Activated CD8-positive, alpha-beta memory T cell treated with anti-CD3 and anti-CD28 coated beads for 1 hour (primary cell): ENCODE measurements at regions not wholly inside any gene's neighbourhood (a gene's known extent, or its start where the extent isn't known, plus 50 kb on each side); places are given as distances from the start of the nearest gene placed in this dataset.
"Not testable (repeated sequence)": the region's sequence is repeated elsewhere in the genome, so short reads cannot be mapped to it uniquely, and the experiment has no call there.

ENCODE experiments used
- DNase-seq, 2 donors: peaks; one replicate each; pipeline ENCODE4 v3.0.0-alpha.2; 2020; ENCODE audit warnings: low read depth in 1 of 2; ENCODE audit errors: extremely low read depth in 1 of 2

DNA sequence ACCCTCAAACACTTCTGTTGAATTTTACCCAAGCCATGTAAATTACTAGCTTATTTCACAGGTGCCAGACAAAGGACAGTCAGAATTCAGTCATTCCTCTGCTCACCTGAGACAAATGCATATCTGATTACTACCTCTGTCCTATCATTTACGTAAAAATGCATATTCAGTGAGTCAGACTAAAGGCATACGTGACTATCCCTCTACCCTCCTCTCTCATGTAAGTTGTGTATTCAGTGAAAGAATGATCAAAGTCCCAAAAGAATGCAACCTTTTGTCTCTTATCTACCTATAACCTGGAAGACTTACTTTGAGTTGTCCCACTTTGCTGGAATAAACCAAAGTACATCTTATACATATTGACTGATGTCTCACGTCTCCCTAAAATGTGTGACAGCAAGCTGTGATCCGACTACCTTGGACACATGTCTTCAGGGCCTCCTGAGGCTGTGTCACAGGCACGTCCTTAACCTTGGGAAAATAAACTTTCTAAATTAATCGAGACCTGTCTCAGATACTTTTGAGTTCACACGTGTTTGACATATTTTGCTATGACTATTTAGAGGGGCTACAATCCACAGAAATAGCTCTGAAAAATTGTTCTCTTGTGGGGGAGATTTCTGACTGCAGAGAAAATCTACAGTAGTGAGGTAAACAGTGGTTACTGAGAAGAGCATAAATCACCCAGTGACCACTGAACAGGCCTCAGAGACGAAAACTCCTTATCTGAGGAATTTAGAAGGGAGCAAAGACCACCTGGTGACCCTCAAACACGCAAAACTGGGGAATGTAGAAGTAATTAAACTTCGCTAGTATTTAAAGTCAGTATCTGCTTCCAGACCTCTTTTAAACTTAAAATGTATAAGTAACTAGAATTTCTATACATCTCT is 1575.8 kb downstream of the STIM2 start:
- DNase-seq = no peak

DNA sequence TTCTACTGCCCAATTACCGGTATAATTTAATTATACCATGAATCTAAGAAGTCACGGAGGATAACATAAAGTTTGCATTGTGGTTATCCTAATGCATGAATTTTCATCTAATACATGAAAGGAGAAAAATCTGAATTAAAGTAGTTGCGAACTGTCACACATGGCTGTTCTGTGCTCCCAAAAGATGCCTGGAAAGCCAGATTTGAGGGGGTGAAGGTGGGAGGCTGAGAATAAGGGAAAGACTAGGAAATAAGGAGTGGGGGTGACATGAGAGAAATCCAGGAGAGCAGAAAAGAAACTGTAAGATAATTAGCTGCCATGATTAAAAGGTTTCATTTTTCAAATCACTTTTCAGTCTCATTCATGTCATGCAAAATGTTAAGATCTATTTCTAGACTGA is 1582.7 kb downstream of the STIM2 start:
- no peak for DNase-seq

DNA sequence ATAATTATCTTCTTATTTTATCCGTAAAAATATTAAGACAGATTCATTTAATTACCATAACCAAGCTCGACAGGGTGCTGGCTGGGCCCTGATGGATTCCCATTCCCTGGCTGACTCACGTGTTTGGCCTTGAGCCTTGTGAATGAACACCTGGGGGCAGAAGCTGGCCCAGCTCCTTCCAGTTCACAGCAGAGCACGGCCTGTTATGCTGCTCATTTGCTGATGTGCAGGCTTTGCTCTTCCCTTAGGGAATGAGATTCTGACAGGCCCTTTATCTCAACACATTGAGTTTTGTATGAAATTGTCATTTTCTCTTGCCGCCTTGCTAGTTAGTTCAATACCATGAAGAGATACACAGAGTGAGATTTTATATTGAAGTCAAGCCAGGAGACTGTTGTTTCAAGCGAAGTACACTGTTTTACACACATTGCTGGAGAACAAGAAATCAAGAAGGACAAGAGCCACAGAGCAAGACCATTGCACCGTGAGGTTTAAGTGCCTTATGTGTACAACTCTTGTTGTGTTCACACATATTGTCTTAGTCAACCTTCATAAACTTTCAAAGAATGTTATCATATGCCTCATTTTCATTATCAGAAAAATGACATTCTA is 1583.3 kb downstream of the STIM2 start:
- DNase-seq = no peak

DNA sequence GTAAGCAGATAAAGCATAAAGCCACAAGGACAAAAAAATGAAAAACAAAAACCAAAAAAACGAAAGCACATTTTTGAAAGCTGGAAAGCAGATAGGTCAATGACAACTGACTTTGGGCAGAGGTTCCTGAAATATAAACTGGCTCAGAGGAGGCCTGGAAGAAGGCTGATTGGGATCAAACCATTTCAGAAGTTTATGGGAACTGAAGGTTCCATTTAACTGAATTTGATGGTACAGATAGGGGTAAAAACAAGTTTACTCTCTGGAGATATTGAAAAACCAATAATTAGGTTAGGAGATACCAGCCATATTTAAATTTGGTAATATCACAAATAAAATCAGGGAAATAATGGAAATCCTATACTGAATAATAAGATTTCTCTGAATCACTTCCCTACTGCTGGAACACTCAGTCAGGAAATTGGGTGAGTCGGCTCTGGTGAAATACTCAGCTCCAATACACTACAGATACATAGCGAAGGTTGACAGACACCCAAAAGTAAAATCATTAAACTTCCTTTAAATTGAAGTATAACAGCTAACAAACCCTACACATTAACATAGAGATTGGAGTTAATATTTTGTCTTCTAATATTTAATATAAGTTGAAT is 1584.3 kb downstream of the STIM2 start:
- no peak for DNase-seq

DNA sequence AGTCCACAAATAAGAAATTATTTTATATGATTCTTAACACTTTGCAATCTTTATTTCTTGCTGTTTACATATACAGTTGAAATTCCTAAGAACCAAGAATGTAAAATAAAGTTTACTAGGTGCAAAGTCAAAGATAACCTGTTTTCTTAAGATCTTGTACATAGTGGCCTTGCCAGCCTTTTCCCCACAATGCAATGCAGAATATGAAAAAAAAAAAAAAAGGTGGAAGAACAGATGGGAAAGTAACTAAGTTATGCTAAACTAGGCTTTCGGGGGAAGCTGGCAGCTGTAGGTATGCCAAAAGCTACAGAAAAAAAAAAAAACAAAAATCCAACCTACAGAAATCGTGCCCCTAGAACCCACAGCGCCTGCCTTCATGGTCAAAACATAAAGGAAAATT is 1588.4 kb downstream of the STIM2 start:
- no peak for DNase-seq

DNA sequence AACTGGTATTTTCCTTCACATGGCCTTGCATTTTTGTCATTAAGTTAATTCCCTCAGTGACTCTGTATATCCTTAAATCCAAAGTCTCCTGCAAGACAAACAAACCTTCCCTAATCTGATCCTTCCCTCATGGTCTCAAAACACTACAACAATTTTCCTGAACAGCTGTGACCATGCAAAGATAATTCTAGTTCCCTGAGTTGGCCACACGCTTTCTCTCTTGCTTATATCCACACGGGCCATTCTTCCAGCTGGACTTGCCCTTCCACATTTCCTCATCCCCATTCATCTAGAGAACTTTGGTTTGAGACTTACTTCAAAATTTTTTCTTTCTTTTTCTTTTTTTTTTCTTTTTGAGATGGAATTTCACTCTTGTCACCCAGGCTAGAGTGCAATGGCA is 1590.7 kb downstream of the STIM2 start:
- DNase-seq = no peak

DNA sequence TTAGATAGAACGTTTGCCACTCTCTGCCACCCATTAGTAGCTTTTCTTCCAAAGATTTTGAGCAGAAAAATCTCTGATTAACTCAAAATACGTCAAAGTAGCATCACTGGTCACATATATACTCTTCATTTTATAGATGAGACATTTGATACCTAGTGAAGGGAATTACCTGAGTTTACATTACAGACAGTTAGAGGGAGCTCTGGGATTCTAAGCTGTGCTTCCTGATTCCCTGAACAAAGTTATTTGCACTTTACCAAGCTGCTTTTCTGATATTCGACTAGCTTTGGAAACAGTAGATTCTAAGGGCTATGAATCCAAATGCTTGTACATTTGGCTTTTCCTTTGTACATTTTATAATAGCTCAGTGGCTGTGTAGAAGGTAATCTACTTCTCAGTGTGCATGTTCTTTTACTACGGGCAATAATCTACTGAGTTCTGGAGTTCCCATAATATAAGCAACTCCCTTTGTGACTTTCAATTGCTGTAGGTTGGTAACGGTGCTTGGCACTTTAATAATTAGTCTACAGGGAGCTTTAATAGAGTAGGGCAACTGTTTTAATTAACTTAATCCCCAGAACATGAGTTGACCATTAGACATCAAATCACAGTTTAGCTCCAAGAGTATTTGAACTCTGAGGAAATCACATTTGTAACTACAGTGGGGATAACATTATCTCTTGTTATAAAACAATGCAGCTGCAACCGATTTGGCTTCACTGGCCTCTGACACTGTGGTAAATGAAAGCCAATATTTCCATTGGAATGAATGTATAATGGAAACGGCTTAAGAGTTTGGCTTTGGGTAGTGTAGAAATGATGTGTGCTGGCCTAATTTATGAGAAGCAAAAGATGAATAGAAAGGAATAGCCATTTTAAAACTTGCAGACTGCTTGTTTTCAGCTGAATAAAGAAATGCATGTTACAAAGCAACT is 1602.4 kb downstream of the STIM2 start:
- no peak for DNase-seq

DNA sequence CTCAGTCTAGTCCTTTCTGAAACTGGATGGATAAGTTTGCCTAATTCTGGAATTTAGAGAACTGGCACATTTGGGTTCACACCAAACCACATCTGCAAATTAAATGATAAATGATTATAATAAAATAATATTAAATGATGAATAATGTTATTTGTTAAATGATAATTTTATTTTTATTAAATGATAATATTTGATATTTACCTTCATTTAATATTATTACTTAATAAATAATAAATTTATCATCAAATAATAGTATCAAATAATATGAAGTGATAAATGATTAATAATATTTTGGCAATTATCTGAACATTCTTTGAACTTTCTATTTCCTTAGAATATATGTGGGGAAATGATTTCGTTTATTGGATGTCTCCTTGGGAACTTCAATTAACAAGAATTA is 1604.2 kb downstream of the STIM2 start:
- no peak for DNase-seq

DNA sequence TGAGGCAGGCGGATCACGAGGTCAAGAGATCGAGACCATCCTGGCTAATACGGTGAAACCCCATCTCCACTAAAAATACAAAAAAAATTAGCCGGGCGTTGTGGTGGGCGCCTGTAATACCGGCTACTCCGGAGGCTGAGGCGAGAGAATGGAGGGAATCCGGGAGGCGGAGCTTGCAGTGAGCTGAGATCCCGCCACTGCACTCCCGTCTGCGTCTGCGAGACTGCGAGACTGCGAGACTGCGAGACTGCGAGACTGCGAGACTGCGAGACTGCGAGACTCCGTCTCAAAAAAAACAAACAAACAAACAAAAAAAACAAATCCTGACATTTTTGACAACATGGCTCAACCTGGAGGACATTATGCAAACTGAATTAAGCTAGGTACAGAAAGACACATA is 1606.2 kb downstream of the STIM2 start:
- not testable (repeated sequence) for DNase-seq

DNA sequence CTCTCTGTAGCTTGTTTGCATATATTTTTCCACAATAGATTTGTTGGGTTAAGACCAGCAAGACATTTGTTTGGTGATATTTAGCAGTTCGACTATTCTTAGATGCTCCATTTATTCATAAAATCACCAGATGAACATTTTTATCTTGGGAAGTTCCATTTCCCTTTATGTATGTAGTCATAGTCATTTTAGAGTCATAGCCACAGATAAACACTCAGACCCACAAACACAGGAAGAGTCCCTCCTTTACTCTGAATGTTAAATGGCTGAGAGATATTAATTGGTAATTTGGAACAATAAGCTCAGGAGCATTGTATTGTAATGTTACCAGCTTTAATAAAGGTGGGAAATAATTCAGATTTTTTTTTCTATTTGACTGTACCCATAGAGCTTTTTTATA is 1608.7 kb downstream of the STIM2 start:
- DNase-seq = no peak

DNA sequence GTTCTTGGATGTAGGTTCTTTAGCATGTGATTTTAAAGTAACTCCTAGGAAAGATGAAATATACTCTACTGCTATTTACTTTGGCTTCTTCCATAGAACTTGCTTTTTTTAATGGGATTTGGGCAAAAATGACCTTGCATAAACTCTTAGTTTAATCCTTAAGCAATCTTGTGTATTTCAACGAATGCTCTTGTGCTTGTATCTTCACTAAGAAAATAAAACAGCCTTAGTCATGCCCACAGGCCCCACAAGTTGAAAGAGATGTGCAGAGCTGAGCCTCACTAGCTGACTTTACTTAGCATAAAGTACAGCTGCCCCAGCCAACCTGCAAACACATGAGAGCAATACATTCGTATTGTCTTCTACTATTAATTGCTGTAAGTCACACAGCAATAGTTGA is 1609.2 kb downstream of the STIM2 start:
- DNase-seq = no peak

DNA sequence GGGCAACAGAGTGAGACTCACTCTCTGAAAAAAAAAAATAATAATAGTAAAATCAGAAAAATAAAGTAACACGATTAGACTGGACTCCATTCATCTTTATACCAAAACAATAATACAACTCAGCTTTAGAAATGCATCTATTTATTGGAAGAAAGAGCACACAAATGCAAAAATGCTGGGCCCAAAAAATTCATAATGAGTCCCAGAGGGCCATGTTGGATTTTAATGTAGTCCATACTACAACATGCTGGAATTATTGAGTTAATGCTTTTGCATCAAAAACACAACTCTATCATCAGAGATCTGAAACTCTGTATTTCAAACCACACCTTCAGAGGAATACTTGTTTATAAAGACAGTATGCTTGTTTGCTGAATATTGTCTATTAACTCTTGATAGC is 1614.7 kb downstream of the STIM2 start:
- no peak for DNase-seq

DNA sequence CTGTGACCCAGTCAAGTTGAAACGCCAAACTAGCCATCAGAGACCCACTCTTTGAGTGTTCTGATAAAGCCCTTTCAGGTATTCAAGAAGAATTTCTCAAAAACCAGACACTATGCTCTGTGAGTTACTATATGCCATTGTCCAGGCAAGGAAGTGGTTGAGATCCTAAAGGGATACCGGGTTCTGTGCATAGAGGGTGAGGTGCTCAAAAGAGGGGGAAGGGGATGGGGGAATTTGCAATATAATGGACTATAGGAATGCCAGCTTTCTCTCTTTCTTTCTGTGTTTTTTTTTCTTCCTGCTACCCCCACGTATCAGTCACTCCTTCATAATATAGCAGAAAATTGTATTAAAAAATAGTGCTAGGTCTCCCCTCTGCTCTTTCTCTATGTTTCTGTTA is 1619.0 kb downstream of the STIM2 start:
- no peak for DNase-seq

DNA sequence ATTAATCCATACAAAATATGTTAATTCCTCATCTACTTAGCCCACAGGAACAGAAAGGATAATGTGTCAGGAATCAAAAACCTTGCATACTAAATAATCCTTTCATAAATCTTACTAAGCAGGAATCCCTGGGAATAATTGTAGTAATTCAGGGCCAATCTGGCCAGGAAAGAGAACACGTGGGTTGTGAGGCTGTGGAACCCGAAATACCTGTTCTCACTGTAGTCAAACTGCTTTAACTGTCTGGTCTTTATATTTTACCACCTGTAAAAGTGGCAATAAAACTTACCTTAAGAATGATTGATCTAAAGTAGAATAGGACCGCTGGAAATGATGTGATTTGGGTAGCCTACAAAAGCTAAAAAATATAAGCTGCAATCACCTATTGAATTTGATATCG is 1620.9 kb downstream of the STIM2 start:
- no peak for DNase-seq

DNA sequence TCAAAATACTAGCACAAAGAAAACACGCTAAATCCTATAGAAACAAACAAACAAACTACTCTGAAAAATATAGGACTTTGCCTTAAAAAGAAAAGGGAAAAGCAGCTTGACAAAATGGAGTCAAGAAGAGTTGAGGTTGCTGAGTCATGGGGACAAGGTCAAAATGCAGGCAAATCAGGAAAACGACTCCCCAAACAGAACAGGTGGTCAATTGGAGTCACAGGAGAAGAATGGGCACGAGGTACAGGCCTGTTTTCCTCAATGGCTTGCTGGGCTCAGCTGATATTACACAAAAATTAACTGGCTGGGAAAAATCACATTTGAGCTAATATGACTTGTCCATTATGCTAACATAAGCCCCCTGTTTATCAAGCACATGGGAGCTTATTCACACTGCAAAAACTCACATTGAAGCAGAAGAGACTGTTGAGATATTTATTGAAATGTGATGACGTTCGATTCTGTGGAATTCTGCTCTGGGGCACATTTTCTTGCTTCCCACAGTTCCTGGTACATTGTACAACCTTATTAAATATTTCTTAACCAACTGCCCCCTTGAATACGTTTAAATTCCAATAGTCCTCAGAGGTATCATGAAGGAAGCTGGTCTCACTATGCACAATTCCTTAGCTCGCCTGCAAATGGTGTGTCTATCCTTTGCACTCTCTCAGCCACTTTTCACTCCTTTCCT is 1622.1 kb downstream of the STIM2 start:
- no peak for DNase-seq

DNA sequence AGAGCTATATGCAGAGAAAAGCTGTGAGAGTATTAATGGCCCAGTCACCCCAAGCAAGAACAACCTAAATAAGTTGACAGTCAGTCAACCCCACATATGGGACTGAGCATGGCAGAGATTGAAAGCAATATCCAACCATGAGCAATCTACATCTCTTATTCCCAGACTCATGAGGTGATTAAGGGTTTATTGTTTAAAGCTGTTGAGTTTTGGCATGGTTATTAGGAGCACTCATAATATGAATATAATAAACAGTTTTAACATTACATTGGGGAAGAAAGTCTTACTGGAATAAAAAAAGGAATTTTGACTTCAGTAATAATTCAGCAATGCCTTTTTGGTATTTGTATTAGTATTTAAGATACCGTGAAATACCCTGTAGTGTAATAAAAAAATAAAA is 1627.4 kb downstream of the STIM2 start:
- no peak for DNase-seq

DNA sequence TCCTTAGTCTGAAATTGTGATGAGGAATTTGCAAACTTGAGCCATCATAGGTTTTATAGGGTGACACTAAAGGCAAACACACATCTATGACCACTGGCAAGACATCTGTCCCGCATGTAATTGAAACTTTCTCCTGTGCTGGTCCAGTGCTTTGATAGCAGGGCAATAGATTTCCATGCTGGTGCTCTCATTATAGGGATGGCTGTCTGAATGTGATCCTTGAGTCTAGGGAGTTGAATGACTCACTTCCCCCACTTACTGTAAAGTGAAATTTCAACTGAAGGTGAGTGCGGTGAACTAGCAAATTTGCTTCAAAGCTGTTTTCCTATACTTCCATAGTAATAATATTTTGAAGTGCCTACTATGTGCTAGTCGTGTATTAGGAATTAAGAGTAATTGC is 1630.0 kb downstream of the STIM2 start:
- DNase-seq = no peak

DNA sequence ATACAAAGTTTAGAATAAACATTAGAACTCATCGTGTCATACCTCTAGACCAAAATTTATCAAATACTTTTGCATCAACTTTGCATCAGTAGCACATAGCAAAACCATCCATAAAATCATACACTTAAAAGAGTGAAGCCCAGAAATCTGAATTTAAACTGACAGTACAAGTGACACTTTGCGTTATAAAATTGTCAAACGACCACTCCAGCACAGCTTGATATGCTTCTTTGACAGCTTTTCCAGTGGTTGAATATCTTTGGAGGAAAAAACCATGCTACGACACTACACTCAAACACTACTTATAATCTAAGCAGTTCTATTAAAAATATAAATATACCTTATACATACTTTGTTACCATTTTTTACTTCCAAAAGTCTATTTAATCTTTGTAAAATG is 1644.4 kb downstream of the STIM2 start:
- no peak for DNase-seq

DNA sequence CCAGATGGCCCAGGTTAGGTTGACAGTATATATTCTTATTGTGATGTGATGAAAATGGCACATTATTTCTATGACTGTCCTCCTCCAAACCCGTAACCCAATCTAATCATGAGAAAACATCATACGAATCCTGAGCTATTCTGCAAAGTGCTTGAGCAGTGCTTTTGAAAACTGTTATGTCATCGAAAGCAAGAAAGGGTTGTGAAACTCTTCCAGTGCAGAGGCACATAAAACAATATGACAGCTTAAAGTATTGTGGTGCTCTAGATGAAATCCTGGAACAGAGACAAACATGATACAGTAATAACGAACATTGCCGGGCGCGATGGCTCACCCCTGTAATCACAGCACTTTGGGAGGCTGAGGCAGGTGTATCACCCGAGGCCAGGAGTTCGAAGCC is 1648.0 kb downstream of the STIM2 start:
- DNase-seq = no peak

DNA sequence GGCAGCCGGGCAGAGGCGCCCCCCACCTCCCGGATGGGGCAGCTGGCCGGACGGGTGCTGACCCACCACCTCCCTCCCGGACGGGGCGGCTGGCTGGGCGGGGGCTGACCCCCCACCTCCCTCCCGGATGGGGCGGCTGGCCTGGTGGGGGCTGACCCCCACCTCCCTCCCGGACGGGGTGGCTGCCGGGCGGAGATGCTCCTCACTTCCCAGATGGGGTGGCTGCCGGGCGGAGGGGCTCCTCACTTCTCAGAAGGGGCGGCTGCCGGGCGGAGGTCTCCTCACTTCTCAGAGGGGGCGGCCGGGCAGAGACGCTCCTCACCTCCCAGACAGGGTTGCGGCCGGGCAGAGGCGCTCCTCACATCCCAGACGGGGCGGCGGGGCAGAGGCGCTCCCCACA is 1654.1 kb downstream of the STIM2 start:
- DNase-seq = not testable (repeated sequence)
